ENCODE measurements at regions not wholly inside any gene's neighbourhood (a gene's known extent, or its start where the extent isn't known, plus 50 kb on each side); places are given as distances from the start of the nearest gene placed in this dataset.

DNA sequence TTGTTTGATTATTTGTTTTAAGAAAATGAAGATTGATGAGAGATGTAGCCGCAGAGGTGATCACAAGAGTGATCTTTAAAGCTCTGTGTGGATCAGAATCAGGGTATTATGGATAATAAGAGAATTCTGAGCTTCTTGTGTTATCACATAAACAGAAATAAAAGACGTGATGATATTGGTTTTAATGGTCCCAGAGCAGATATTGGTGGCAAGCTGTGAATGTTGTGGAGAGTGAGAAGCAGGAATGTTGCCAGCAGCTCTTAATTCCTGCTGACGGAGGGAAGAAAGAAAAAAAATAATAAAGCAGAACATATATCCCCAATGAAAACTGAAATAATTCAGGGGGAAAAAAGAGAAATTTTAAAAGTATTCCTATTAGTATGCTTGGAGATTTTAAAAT, 1015.9 kb downstream of the PCDH18 start:
- CTCF ChIA-PET = interaction anchor here (0.8 to 1.3 kb wide), 4 partner anchors 9 to 132 kb away, joined by 3 to 6 read pairs (median 3); no protein-coding TSS in a partner anchor
- in situ Hi-C loops (cut with MboI) = no loop called here
- SMC1A ChIA-PET (ENCODE audit: uncharacterized antibody, unreplicated experiment) = interaction anchor here (0.6 to 3.3 kb wide), 7 partner anchors 9 to 135 kb away, joined by 3 to 19 read pairs (median 3); no protein-coding TSS in a partner anchor
- TF ChIP-seq MEF2A (IDR thresholded peaks at IDR 0.05; ENCODE audit: insufficient read depth, low read depth, low read length) (no peak), STAT3 (IDR thresholded peaks at IDR 0.05; ENCODE audit: low read depth, low read length) (no peak), SREBF1 (IDR thresholded peaks at IDR 0.05; ENCODE audit: low read length) (no peak), SMAD5 (IDR thresholded peaks at IDR 0.05; ENCODE audit: low read depth) (no peak), CEBPZ (IDR thresholded peaks at IDR 0.05; ENCODE audit: low read depth, low read length) (no peak), FOXM1 (IDR thresholded peaks at IDR 0.05; ENCODE audit: low read depth, low read length) (no peak), E2F4 (IDR thresholded peaks at IDR 0.05; ENCODE audit: low read depth, low read length) (no peak), ETV6 (conservative IDR thresholded peaks at IDR 0.05 in 1 of 2, IDR thresholded peaks at IDR 0.05 in 1 of 2; ENCODE audit: borderline replicate concordance in 1 of 2, low read depth in 1 of 2) (no peak), HDAC2 (IDR thresholded peaks at IDR 0.05) (no peak), POU2F2 (IDR thresholded peaks at IDR 0.05; ENCODE audit: borderline replicate concordance, low read depth, low read length) (no peak), SIN3A (IDR thresholded peaks at IDR 0.05; ENCODE audit: low read depth, low read length) (no peak), BHLHE40 (IDR thresholded peaks at IDR 0.05; ENCODE audit: borderline replicate concordance in 1 of 2, low read depth in 2 of 2, low read length in 1 of 2) (no peak)
- intact Hi-C loops (cut with micrococcal nuclease; ENCODE audit: unreplicated experiment) = no loop called here
- Histone ChIP-seq H4K20me1 (ENCODE audit: control insufficient read depth, insufficient read depth) (no peaks in the 10 kb centered on the region), H3K9ac (ENCODE audit: control insufficient read depth, insufficient read depth, low read length) (no peak overlapping the region), H3K36me3 (ENCODE audit: control insufficient read depth in 2 of 2, insufficient read depth in 2 of 2, low read length in 1 of 2) (no peaks in the 10 kb centered on the region), H3K27ac (ENCODE audit: control insufficient read depth, insufficient read depth) (no peak overlapping the region), H3K27me3 (replicated peaks in 1 of 2; ENCODE audit: control insufficient read depth in 2 of 2, insufficient read depth in 2 of 2, low read length in 1 of 2) (no peaks in the 10 kb centered on the region), H3K4me1 (ENCODE audit: control insufficient read depth, insufficient read depth, low read length) (no peaks in the 10 kb centered on the region), H3K4me2 (ENCODE audit: control insufficient read depth, insufficient read depth) (no peak overlapping the region), H3K9me3 (replicated peaks; ENCODE audit: control insufficient read depth, insufficient read depth, low read length) (no peaks in the 10 kb centered on the region), H3K79me2 (ENCODE audit: control insufficient read depth, insufficient read depth, low read length) (no peaks in the 10 kb centered on the region), H2AFZ (ENCODE audit: control insufficient read depth, low read depth, low read length) (no peak overlapping the region), H3K4me3 (no peak overlapping the region)
- POLR2A ChIA-PET = interaction anchor here (0.6 to 0.8 kb wide), 3 partner anchors 9 to 32 kb away, joined by 3 read pairs; no protein-coding TSS in a partner anchor
- RAD21 ChIA-PET (ENCODE audit: unreplicated experiment) = interaction anchor here (1.0 kb wide), 1 partner anchor 8 kb away, joined by 4 read pairs; no protein-coding TSS in a partner anchor
- 35% methylated on average over 3 of the region's 3 CpGs for WGBS (ENCODE audit: insufficient coverage, insufficient replicate concordance, low lambda C conversion rate, missing lambda C conversion rate)
- DNase-seq (ENCODE audit: low read depth, low spot score) (no peak), ATAC-seq (no peak), FAIRE-seq (no peak)
- BruUV-seq (replicated peaks) = no TSS peak
